Astrocyte of the spinal cord (primary cell): ENCODE measurements at regions not wholly inside any gene's neighbourhood (a gene's known extent, or its start where the extent isn't known, plus 50 kb on each side); places are given as distances from the start of the nearest gene placed in this dataset.

Experiments
- DNase-seq: peaks from one replicate; pipeline ENCODE4 v3.0.0; 2011; ENCODE audit warnings: low read depth, low spot score
- H3K4me3 ChIP-seq: 2 replicates; pipeline ENCODE4 v1.5.1; 2011; ENCODE audit warnings: low read depth, mild to moderate bottlenecking, low read length, moderate library complexity
- in situ Hi-C: cut with HindIII; loops from 2 replicates; pipeline ENCODE4 v1.10.0; 2017; ENCODE audit warnings: low sequenced_read_pairs
- TF ChIP-seq, protein P1 (sequence below): IDR thresholded peaks from 2 replicates; pipeline ENCODE4 v1.5.1; 2012; ENCODE audit warnings: low read depth, mild to moderate bottlenecking, low read length, inconsistent platforms

DNA sequence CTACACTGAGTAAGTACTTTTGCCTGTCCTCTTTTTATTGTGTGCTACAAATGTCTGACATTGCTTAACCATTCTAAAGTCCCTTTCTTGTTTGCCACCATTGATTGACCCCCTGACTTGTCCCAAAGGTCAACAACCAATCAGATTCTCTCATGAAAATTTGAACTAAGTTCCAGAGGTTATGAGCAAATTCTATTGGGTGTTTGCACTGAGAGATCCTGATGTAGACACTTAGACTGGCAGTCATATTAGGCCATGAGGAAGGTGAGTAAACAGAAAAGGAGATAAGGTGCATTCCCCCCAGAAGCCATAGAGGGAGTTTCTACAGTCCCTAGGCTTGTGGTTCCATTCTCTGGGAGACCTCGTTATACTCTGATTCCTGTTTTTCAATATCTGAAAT is 101.3 kb upstream of the E2F8 start:
- in situ Hi-C loops = no loop called here
- no peak overlapping the region for H3K4me3 ChIP-seq
- DNase-seq = no peak
- TF ChIP-seq, protein P1, sequence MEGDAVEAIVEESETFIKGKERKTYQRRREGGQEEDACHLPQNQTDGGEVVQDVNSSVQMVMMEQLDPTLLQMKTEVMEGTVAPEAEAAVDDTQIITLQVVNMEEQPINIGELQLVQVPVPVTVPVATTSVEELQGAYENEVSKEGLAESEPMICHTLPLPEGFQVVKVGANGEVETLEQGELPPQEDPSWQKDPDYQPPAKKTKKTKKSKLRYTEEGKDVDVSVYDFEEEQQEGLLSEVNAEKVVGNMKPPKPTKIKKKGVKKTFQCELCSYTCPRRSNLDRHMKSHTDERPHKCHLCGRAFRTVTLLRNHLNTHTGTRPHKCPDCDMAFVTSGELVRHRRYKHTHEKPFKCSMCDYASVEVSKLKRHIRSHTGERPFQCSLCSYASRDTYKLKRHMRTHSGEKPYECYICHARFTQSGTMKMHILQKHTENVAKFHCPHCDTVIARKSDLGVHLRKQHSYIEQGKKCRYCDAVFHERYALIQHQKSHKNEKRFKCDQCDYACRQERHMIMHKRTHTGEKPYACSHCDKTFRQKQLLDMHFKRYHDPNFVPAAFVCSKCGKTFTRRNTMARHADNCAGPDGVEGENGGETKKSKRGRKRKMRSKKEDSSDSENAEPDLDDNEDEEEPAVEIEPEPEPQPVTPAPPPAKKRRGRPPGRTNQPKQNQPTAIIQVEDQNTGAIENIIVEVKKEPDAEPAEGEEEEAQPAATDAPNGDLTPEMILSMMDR = no peak

DNA sequence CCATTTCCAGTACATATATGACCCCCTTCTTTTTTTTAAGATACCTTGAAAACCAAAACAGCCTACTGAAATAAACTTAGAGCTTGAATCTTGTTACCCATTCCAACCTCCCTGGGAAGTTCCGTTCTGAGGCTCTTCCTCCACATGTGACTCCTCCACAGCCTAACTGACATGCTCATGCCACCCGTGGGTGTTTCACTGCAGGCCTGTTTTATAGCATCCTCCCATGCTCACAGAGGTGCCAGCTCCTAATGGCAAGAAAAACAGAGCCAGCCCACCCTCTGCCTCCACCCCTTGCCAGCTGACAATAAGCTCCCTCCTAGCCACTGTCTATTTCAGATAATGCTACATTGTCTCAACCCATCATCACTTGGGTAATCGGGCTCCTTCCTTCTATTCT is 97.6 kb upstream of the E2F8 start:
- in situ Hi-C loops = no loop called here
- DNase-seq = no peak
- no peak overlapping the region for H3K4me3 ChIP-seq
- TF ChIP-seq, protein P1 = no peak

DNA sequence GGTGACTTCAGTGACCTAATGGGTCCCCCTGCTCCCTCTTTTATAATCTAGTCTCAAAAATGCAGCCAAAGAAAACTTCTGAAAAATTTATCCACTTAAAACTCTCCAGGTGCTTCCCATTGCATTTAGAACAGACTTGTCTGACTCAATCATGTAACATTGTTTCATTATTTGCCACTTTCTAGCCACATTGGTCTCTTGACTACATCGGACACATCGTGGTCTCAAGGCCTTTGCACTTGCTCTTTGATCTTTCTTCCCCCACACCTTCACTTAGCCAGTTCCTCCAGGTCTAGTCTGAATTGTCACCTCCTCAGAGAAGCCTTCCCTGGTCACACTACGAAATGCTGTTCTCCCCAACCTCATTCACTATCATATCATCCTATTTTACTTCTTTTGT is 97.0 kb upstream of the E2F8 start:
- DNase-seq = no peak
- TF ChIP-seq, protein P1 = no peak
- in situ Hi-C loops = no loop called here
- H3K4me3 ChIP-seq = no peak overlapping the region

DNA sequence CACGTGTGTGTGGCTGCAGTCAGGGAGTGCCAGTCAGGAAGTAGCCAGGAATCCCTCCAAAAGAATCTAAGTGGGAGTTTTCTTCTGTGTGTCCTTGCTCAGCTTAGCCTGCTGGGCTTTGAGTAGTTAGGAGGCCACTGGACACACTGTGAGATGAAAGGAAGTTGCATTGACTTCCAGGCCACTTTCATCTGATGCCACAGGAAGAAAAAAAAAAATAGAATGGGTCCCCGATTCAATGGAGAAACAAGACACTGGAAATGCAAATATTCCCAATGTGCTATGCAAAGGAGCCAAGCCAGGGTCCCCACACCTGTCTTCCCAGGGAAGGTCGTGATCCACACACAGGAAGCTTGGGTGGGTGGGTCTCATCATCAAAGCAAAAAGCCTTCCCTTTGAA is 95.6 kb upstream of the E2F8 start:
- TF ChIP-seq, protein P1 = no peak
- in situ Hi-C loops = no loop called here
- no peak overlapping the region for H3K4me3 ChIP-seq
- no peak for DNase-seq

DNA sequence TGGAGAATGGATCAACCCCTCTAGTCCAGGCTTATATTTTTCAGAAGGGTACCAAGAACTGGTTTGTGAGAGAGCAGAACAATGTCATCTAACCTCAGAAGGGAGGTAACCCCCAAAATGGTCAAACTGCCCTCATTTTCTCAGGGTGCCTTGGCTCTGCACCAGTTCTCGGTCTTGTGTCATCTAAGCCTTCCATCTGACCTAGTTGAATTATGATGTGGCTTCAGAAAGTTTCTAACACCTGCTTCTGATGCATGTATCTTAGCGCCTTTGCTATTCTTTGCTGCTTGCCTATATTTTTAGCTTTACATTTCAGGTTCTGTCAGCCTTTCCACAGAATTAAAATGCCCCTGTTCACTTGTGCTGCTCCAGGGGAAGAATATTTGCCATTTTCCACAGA is 91.7 kb upstream of the E2F8 start:
- TF ChIP-seq, protein P1 = no peak
- no peak overlapping the region for H3K4me3 ChIP-seq
- in situ Hi-C loops = no loop called here
- DNase-seq = no peak

DNA sequence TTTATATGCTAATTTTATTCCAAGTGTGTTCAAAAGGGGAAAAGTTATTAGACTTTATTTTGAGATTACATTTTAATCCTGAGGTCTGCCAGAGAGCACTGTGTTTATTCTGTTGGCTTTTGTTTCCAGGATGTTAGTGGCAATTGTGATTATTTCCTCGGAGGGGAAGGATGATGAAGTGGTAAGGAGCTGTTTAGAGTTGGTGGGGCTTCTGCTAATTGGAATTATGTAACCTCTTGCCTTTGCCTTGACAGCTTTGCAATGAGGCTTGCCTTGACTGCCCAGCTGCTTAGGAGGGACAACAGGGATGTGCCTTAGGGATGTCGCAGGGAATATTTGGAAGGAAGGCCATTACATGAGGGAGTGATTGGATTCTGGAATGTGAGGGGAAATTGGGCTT is 89.7 kb upstream of the E2F8 start:
- no peak overlapping the region for H3K4me3 ChIP-seq
- TF ChIP-seq, protein P1 = no peak
- no peak for DNase-seq
- in situ Hi-C loops = no loop called here

DNA sequence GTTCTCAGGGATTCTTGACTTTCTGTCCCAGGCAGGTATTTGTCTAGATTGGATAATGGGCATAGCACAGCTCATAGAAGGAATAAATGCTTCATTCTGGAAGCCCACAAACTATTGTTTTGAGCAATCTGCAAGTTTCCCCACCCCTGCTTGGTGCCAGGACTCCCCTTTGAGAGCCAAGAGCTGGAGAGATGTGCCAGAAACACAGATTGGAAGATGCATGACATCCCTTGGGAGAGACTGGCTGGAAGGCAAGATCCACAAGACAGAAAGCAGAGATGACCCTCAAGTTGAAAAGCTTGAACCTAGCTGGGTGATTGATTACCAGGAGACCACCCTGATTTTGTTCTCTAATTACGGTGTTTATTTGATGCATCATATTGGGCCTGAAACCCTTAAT is 89.2 kb upstream of the E2F8 start:
- in situ Hi-C loops = no loop called here
- no peak overlapping the region for H3K4me3 ChIP-seq
- TF ChIP-seq, protein P1 = no peak
- no peak for DNase-seq
